GM21723 (cell line): ENCODE measurements at regions not wholly inside any gene's neighbourhood (a gene's known extent, or its start where the extent isn't known, plus 50 kb on each side); places are given as distances from the start of the nearest gene placed in this dataset.
"Not testable (repeated sequence)": the region's sequence is repeated elsewhere in the genome, so short reads cannot be mapped to it uniquely, and the experiment has no call there.

Source experiments
- ATAC-seq: cut with Tn5 transposase; IDR thresholded peaks from one replicate; pipeline ENCODE4 v1.9.1; 2021; ENCODE audit warnings: mild to moderate bottlenecking, moderate library complexity; ENCODE audit not compliant: unreplicated experiment

GRCh38 chr6:142633317-142633716 lies 311.7 kb downstream of the HIVEP2 start:
- no peak for ATAC-seq

- no peak for ATAC-seq
These were observed 309.8 kb downstream of the HIVEP2 start for GRCh38 chr6:142635130-142635529.

- ATAC-seq, result no peak
These were observed 307.2 kb downstream of the HIVEP2 start for GRCh38 chr6:142637624-142638351.

- ATAC-seq, result no peak
These were observed 302.3 kb downstream of the HIVEP2 start for GRCh38 chr6:142642651-142643050.

GRCh38 chr6:142644866-142645265 lies 300.1 kb downstream of the HIVEP2 start:
- ATAC-seq, result no peak

GRCh38 chr6:142645663-142646062 lies 299.3 kb downstream of the HIVEP2 start:
- no peak for ATAC-seq

GRCh38 chr6:142647449-142648035 lies 297.4 kb downstream of the HIVEP2 start:
- ATAC-seq, result no peak

- ATAC-seq, result no peak
These were observed 296.9 kb downstream of the HIVEP2 start for GRCh38 chr6:142648036-142648451.

GRCh38 chr6:142648526-142648925 lies 296.4 kb downstream of the HIVEP2 start:
- ATAC-seq, result no peak

- not testable (repeated sequence) for ATAC-seq
These were observed 295.3 kb downstream of the HIVEP2 start for GRCh38 chr6:142649438-142650234.

- ATAC-seq, result no peak
These were observed 293.6 kb downstream of the HIVEP2 start for GRCh38 chr6:142651384-142651783.

GRCh38 chr6:142653710-142654420 lies 291.1 kb downstream of the HIVEP2 start:
- no peak for ATAC-seq

- ATAC-seq, result no peak
These were observed 285.3 kb downstream of the HIVEP2 start for GRCh38 chr6:142659661-142660060.

- ATAC-seq, result no peak
These were observed 279.6 kb downstream of the HIVEP2 start for GRCh38 chr6:142665393-142665792.

- ATAC-seq, result no peak
These were observed 278.3 kb downstream of the HIVEP2 start for GRCh38 chr6:142666599-142667185.

GRCh38 chr6:142669471-142670351 lies 275.3 kb downstream of the HIVEP2 start:
- ATAC-seq, result no peak

GRCh38 chr6:142671791-142672190 lies 273.2 kb downstream of the HIVEP2 start:
- peak; percentile 84 for ATAC-seq

- ATAC-seq, result no peak
These were observed 269.5 kb downstream of the HIVEP2 start for GRCh38 chr6:142675517-142675916.

GRCh38 chr6:142676027-142676443 lies 268.9 kb downstream of the HIVEP2 start:
- ATAC-seq, result no peak
